ENCODE measurements at regions not wholly inside any gene's neighbourhood (a gene's known extent, or its start where the extent isn't known, plus 50 kb on each side); places are given as distances from the start of the nearest gene placed in this dataset.

DNA sequence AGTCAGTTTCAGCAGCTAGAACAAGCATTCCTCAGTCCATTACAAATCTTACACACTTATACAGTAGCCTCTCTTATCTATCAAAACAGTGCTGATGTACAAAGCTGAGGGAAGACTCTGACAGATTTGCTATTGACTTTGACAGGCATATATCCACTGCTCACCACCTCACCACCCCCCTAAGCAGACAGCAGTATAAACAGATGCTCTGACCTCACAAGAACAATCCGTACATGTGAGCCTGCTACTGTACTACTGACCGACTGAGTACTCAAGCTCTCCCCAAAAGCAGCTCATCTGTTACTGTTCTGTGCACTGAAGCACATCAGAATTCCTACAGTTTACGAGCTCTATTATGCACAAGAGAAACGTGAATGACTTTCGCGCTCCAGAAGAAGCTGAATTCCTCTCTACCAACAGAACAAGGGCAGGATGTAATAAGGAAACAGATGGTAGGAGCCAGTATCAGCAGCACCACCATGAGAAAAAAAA lies 95.6 kb upstream of the PDE1A start:
- Histone ChIP-seq H3K9me3 (ENCODE audit: control insufficient read depth, insufficient read depth, low read length) (peaks cover under 1% of the 10 kb centered on the region; the same call in 1 of the 2 replicates), H3K27me3 (ENCODE audit: control insufficient read depth, insufficient read depth, low read length) (no peaks in the 10 kb centered on the region), H3K36me3 (ENCODE audit: control insufficient read depth, insufficient read depth, low read length) (no peaks in the 10 kb centered on the region), H3K9ac (ENCODE audit: low read depth, low read length) (no peak overlapping the region), H3K27ac (ENCODE audit: low read depth, low read length) (no peak overlapping the region), H3K4me1 (ENCODE audit: control insufficient read depth, insufficient read depth, low read length) (no peaks in the 10 kb centered on the region), H3K4me3 (ENCODE audit: low read depth, low read length) (no peak overlapping the region)

DNA sequence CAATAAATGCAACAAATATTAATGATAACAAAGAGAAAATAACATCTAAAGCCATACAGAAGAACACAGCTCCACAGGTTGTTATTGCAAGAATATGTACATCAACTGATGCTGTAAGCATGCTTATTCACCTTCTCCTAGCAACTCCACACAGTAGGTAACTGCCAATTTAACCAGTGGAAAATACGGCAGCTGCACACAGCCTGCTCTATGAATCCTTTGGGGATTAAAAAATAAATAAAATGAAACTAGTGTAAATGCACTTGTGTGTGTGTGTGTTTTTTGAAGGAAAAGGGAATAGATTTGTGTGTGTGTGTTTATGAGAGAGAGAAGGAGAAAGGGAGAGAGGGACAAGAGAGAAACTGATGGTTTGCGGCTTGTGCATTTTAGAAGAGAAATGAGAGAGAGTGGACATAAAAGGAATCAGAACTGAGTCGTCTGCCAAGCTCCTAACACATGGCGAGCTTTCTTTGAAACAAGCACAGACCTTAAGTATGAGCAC lies 96.2 kb upstream of the PDE1A start:
- Histone ChIP-seq H3K9me3 (ENCODE audit: control insufficient read depth, insufficient read depth, low read length) (peaks cover 3% of the 10 kb centered on the region), H3K36me3 (ENCODE audit: control insufficient read depth, insufficient read depth, low read length) (no peaks in the 10 kb centered on the region), H3K9ac (ENCODE audit: low read depth, low read length) (no peak overlapping the region), H3K4me1 (ENCODE audit: control insufficient read depth, insufficient read depth, low read length) (no peaks in the 10 kb centered on the region), H3K27me3 (ENCODE audit: control insufficient read depth, insufficient read depth, low read length) (no peaks in the 10 kb centered on the region), H3K4me3 (ENCODE audit: low read depth, low read length) (no peak overlapping the region), H3K27ac (ENCODE audit: low read depth, low read length) (no peak overlapping the region)

DNA sequence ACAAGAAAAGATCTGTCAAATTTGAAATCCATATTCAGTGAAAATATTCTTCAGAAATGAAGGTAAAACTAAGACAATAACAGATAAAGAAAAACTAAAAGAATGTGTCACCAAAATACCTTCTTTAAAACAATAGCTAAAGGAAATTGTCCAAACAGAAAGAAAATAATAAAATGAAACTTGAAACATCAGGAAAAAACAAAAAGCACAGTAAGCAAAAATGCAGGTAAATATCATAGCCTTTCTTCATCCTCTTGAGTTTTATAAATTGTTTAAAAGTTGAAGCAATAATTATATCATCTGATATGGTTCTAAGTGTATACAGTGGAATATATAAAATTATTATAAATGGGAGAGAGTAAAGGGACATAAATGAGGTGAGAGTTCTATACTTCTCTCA lies 103.8 kb upstream of the PDE1A start:
- no peak overlapping the region for H3K4me3 ChIP-seq (ENCODE audit: low read depth, low read length)
- H3K9me3 ChIP-seq (ENCODE audit: control insufficient read depth, insufficient read depth, low read length), result peaks cover 12% of the 10 kb centered on the region
- no peaks in the 10 kb centered on the region for H3K36me3 ChIP-seq (ENCODE audit: control insufficient read depth, insufficient read depth, low read length)
- no peaks in the 10 kb centered on the region for H3K27me3 ChIP-seq (ENCODE audit: control insufficient read depth, insufficient read depth, low read length)
- no peaks in the 10 kb centered on the region for H3K4me1 ChIP-seq (ENCODE audit: control insufficient read depth, insufficient read depth, low read length)
- no peak overlapping the region for H3K9ac ChIP-seq (ENCODE audit: low read depth, low read length)
- no peak overlapping the region for H3K27ac ChIP-seq (ENCODE audit: low read depth, low read length)

DNA sequence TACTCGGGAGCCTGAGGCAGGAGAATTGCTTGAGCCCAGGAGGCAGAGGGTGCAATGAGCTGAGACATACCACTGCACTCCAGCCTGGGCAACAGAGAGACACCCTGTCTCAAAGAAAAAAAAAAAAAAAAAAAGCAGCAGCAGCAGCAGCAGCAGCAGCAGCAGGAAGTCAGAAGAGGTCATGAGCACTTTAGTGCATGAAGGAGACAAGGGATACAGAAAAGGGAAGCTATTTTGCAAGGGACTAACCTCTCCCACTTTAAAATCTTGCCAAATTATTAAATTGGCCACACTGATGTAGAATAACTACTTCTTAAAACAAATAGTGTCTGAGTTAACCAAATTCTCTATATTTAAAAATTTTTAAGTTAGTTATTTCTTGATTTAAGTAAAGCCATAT lies 113.4 kb upstream of the PDE1A start:
- Histone ChIP-seq H3K4me3 (ENCODE audit: low read depth, low read length) (no peak overlapping the region), H3K9ac (ENCODE audit: low read depth, low read length) (no peak overlapping the region), H3K36me3 (ENCODE audit: control insufficient read depth, insufficient read depth, low read length) (no peaks in the 10 kb centered on the region), H3K27ac (ENCODE audit: low read depth, low read length) (no peak overlapping the region), H3K27me3 (ENCODE audit: control insufficient read depth, insufficient read depth, low read length) (no peaks in the 10 kb centered on the region), H3K4me1 (ENCODE audit: control insufficient read depth, insufficient read depth, low read length) (no peaks in the 10 kb centered on the region), H3K9me3 (ENCODE audit: control insufficient read depth, insufficient read depth, low read length) (no peaks in the 10 kb centered on the region)

DNA sequence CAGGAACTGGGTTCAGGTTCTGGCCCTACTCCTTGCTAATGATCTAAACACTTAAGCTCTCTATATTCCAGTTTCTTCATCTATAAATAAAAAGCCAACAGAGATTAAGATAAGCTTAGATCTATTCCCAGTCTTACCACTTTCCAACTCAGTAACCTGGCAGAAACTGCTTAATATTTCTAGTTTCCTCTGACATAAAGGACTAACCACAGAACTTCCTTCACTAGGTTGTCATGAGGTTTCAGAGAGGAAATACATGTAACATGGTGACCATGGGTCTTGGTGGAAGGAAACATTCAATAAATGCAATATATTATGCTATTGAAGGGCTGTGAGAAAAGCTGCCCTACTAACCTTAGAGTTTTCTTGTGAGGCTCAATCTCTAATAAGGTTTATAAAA lies 114.4 kb upstream of the PDE1A start:
- Histone ChIP-seq H3K4me1 (ENCODE audit: control insufficient read depth, insufficient read depth, low read length) (no peaks in the 10 kb centered on the region), H3K36me3 (ENCODE audit: control insufficient read depth, insufficient read depth, low read length) (no peaks in the 10 kb centered on the region), H3K9ac (ENCODE audit: low read depth, low read length) (no peak overlapping the region), H3K27ac (ENCODE audit: low read depth, low read length) (no peak overlapping the region), H3K4me3 (ENCODE audit: low read depth, low read length) (no peak overlapping the region), H3K27me3 (ENCODE audit: control insufficient read depth, insufficient read depth, low read length) (no peaks in the 10 kb centered on the region), H3K9me3 (ENCODE audit: control insufficient read depth, insufficient read depth, low read length) (no peaks in the 10 kb centered on the region)

DNA sequence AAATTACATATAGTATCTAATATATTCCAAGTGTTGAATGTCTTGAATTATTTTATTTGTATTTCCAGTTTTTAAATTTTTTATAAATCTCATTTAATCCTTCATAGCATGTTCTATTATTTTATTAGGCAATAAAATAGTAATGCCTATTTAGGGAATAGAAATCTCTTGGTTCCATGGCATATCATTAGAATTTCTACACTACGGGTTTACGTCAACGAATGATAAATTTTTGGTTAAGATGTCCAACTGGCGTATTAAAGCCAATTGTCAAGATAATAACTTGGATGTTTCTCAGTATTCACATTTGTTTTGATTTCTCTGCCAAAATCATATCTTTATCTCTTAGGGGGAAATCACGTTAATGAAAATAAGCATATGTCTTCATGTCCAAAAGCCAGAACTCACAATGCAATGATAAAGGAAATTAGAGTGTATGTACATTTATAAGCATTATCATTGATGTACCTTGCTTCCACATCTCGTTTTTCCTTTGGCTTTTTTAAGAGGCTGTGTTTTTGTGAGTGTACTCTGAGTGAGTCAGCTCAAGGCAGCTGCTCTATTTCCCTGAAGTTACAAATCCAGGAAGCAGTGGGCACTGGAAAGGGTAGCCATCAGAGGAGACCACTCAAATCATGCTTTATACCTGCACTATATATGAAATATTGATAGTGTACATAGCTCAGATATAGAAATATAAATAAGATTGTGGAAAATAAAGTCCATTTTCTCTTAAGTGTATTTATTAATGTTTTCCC lies 115.8 kb upstream of the PDE1A start:
- Histone ChIP-seq H3K4me3 (ENCODE audit: low read depth, low read length) (no peak overlapping the region), H3K9ac (ENCODE audit: low read depth, low read length) (no peak overlapping the region), H3K27me3 (ENCODE audit: control insufficient read depth, insufficient read depth, low read length) (no peaks in the 10 kb centered on the region), H3K4me1 (ENCODE audit: control insufficient read depth, insufficient read depth, low read length) (peaks cover 4% of the 10 kb centered on the region; the same call in 1 of the 2 replicates), H3K9me3 (ENCODE audit: control insufficient read depth, insufficient read depth, low read length) (no peaks in the 10 kb centered on the region), H3K27ac (ENCODE audit: low read depth, low read length) (no peak overlapping the region), H3K36me3 (ENCODE audit: control insufficient read depth, insufficient read depth, low read length) (no peaks in the 10 kb centered on the region)

DNA sequence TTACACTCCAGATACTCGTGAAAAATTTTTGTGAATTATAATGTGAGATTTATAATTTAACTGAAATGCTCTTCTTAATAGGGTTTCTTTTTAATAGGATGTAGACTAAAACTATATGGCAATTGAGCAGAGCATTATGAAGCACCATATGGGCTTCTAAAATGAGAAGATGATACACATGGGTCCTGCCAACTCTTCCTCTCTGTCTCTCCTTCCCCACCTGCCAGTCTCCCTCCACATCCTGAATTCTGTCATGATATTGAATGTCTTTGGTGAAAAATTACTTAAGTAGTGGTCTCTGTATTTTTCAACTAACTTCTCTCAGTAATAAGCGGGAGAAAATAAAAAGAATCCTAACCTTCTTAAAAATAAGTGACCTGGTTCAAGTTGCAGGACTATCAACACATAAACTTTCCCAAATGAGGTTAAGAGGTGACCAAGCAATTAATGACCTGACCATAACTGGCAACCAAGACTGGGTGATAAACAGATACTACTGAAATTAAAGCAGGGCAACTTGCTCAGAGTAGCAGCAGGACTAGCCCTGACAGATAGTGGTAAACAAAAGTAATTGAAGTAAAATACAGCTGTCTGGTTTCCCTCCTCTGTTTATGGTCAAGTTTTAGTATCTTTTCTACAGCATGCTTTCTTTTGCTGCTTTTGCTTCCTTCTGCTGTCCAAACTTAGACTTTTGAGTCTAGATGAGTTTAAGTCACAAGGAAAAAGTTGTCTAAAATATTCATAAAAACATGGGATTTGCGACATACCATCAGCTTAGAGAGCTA lies 117.1 kb upstream of the PDE1A start:
- H3K36me3 ChIP-seq (ENCODE audit: control insufficient read depth, insufficient read depth, low read length), result no peaks in the 10 kb centered on the region
- H3K4me1 ChIP-seq (ENCODE audit: control insufficient read depth, insufficient read depth, low read length), result peaks cover 12% of the 10 kb centered on the region; the same call in 1 of the 2 replicates
- H3K9ac ChIP-seq (ENCODE audit: low read depth, low read length), result no peak overlapping the region
- no peaks in the 10 kb centered on the region for H3K9me3 ChIP-seq (ENCODE audit: control insufficient read depth, insufficient read depth, low read length)
- H3K27ac ChIP-seq (ENCODE audit: low read depth, low read length), result no peak overlapping the region
- H3K4me3 ChIP-seq (ENCODE audit: low read depth, low read length), result no peak overlapping the region
- no peaks in the 10 kb centered on the region for H3K27me3 ChIP-seq (ENCODE audit: control insufficient read depth, insufficient read depth, low read length)

DNA sequence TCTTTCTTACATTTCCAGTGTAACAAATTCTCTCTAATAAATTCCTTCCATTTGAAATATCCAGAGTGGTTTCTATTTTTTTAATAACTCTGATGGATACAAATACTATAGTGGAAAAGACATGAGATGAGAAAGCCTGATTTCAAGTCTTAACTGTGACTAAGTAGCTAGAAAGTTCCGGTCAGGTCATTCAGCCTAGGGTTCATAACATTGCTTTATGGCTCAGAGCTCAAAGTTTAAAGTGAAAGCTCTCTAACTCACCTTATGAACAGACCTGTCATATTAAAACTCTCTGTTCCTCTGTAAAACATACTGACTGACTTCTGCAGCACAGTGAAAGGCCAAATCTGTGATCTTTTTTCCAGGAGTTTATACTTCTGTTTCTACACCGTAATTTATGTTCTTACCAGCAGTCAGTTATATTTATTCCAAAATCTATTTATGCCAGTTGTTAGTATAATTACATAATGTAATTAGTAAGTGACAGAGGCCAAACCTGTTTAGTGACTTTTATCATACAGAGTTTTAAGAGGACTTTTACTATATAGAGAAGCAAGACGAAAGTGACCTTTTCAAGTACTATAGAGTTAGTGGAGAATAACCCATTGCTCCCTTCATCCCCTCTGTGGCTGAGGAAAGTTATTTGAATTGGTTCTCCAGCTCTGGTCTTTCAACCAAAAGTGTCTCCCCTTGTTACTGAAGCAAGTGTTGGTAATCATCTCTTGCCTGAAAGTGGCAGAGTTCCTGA lies 118.8 kb upstream of the PDE1A start:
- Histone ChIP-seq H3K9me3 (ENCODE audit: control insufficient read depth, insufficient read depth, low read length) (no peaks in the 10 kb centered on the region), H3K4me1 (ENCODE audit: control insufficient read depth, insufficient read depth, low read length) (peaks cover 12% of the 10 kb centered on the region; the same call in 1 of the 2 replicates), H3K27me3 (ENCODE audit: control insufficient read depth, insufficient read depth, low read length) (no peaks in the 10 kb centered on the region), H3K27ac (ENCODE audit: low read depth, low read length) (no peak overlapping the region), H3K4me3 (ENCODE audit: low read depth, low read length) (no peak overlapping the region), H3K36me3 (ENCODE audit: control insufficient read depth, insufficient read depth, low read length) (no peaks in the 10 kb centered on the region), H3K9ac (ENCODE audit: low read depth, low read length) (no peak overlapping the region)

DNA sequence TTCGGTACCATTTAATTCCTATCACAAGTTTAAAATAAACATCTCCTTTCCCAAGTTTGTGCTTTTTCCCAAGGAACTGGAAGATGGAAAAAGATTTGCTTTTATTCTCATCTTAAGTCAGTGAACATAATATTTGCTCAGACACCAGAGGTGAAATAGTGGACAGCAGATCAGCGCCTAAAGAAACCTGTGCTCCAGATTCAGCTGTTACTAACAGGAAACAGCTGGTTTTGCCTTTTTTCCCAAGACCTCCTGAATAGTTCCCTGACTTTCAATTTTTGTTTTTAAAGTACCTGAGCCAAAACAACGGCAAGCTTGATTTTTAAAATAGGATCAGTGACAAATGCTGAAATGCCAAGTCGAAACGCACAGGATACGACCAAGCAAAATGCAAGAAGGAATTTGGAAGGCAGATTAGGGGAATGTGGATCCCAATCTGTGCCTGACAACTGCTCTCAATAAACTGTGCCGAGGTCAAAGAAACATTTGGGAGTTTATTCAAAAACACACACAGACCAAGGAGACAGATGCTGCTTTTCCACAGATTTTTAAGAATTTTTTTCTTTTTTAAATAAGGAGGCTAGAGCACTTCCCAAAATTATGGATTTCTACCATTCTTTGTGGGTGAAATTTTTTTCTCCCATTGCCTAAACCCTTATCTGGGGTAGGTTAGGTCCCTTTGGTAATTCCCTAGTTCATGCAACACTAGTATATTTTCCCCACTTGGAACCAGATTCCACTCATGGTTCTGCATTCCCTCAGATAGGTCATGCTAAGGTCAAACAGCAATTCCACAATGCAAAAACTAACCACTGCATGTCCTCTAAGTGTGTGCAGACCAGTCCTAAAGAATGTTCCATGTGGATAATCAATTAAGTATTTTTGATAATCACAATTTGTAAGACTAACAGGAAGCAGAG lies 121.5 kb upstream of the PDE1A start:
- Histone ChIP-seq H3K4me3 (ENCODE audit: low read depth, low read length) (no peak overlapping the region), H3K9me3 (ENCODE audit: control insufficient read depth, insufficient read depth, low read length) (no peaks in the 10 kb centered on the region), H3K27ac (ENCODE audit: low read depth, low read length) (no peak overlapping the region), H3K36me3 (ENCODE audit: control insufficient read depth, insufficient read depth, low read length) (no peaks in the 10 kb centered on the region), H3K27me3 (ENCODE audit: control insufficient read depth, insufficient read depth, low read length) (no peaks in the 10 kb centered on the region), H3K9ac (ENCODE audit: low read depth, low read length) (no peak overlapping the region), H3K4me1 (ENCODE audit: control insufficient read depth, insufficient read depth, low read length) (peaks cover 12% of the 10 kb centered on the region; the same call in 1 of the 2 replicates)

DNA sequence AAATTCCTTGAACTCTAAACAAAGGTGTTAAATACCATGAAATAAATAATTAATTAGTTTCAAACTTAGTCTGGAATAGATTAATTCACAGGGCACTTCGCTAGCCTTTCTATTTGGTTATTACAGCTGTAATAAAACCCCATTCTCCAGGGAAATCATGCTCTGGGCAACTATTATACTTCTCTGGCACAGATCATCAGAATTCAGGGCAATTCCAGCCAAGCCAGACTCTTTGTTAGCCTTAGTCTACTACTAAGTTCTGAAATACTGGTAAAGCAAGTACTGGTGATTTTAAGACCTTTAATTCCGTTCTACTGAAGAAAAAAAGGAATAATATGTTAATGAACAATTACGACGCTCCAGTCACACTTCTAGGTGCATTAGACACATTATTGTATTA lies 123.4 kb upstream of the PDE1A start:
- Histone ChIP-seq H3K4me3 (ENCODE audit: low read depth, low read length) (no peak overlapping the region), H3K27me3 (ENCODE audit: control insufficient read depth, insufficient read depth, low read length) (no peaks in the 10 kb centered on the region), H3K9me3 (ENCODE audit: control insufficient read depth, insufficient read depth, low read length) (no peaks in the 10 kb centered on the region), H3K9ac (ENCODE audit: low read depth, low read length) (no peak overlapping the region), H3K4me1 (ENCODE audit: control insufficient read depth, insufficient read depth, low read length) (peaks cover 12% of the 10 kb centered on the region; the same call in 1 of the 2 replicates), H3K36me3 (ENCODE audit: control insufficient read depth, insufficient read depth, low read length) (no peaks in the 10 kb centered on the region), H3K27ac (ENCODE audit: low read depth, low read length) (no peak overlapping the region)

All from HUES48 (cell line).